GM18870 (cell line): ENCODE measurements at regions not wholly inside any gene's neighbourhood (a gene's known extent, or its start where the extent isn't known, plus 50 kb on each side); places are given as distances from the start of the nearest gene placed in this dataset.
A peak's percentile ranks its signal among the peaks of the same experiment; 100 is the strongest.
"Not testable (repeated sequence)": the region's sequence is repeated elsewhere in the genome, so short reads cannot be mapped to it uniquely, and the experiment has no call there.

Experiments used
- ATAC-seq: cut with Tn5 transposase; IDR thresholded peaks from one replicate; pipeline ENCODE4 v1.9.1; 2021; ENCODE audit warnings: moderate library complexity; ENCODE audit not compliant: unreplicated experiment

DNA sequence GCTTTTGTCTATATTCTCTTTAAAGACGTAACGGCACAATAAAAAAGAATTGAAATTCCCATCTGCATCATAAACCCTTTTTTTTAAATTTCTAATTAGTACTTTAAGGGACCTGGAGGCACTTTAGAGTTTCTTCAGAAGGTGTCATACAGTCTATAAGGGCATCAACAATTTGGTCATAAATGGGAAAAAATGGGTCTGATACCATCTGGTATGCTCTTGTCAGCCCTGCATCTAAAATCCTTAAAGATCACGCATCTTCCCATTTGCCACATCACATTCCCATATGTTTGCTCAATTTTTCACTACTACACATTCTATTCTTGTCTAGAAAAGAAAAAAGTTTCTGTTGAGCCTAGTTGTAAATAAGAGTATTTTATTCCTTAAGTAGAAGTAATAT lies 53.8 kb downstream of the COX7C start:
- ATAC-seq: no peak

DNA sequence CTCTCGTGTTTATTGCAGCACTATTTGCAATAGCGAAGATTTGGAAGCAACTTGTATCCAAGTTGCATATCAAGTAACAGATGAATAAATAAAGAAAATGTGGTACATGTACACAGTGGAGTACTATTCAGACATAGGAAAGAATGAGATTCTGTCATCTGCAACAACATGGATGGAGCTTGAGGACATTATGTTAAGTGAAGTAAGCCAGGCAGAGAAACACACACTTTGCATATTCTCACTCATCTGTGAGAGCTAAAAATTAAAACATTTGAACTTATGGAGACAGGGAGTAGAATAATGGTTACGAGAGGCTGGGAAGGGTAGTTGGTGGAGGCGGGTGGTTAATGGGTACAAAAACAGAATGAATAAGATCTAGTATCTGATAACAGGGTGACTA lies 56.3 kb downstream of the COX7C start:
- ATAC-seq: no peak

DNA sequence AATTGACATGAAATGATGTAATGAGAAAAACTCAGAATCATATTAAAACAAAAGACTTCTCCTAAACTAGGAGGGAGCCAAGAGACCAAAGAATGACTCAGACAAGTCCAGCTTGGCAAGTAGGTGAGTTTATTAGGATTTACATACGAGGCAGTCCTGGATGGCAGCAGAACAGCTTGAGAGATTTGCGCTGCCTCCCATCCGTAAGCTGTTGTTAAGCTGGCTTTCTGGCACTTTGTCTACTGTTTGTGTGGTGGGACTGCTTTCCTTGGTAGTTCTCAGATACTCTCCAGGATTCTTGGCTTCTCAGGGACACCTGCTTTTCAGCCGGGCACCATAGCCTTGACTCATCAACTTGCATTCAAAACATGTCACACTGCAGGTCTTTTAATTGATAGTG lies 57.6 kb downstream of the COX7C start:
- ATAC-seq: no peak

DNA sequence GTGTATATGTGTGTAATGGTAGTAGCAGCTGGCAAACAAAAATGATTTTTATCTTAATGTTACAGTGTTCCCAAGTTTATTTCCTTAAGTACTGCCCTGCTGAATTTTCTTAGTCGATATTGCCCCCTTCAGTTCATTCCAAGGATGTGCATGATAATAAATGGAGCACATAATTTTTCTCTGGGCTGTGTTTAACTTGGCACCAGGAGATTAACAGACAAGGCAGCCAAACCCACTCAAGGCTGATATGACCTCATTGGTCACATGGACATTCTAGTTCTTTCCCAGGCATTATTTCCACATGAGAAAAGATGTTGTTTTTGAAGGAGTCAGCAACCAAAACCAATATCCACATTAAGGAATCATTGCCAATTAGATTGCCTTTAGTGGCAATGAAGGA lies 61.8 kb downstream of the COX7C start:
- peak; percentile 86 for ATAC-seq

DNA sequence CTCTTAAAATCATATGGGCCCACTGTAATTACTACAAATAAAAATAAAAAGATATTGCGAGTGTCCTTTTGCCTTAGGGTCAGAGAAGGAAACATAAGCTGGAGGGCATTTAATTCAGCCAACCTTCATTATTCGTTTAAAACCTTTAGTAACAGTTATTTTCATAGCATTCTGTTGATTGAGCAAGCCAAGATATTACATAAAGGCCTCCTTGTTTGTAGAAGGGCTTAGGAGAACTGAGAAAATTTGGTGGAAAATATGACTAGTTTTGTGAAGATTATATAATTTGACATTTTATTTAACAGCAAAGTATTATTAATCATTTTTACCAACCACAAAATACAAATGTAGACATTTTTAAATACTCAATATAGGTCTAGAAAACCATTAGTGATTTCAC lies 62.2 kb downstream of the COX7C start:
- no peak for ATAC-seq

DNA sequence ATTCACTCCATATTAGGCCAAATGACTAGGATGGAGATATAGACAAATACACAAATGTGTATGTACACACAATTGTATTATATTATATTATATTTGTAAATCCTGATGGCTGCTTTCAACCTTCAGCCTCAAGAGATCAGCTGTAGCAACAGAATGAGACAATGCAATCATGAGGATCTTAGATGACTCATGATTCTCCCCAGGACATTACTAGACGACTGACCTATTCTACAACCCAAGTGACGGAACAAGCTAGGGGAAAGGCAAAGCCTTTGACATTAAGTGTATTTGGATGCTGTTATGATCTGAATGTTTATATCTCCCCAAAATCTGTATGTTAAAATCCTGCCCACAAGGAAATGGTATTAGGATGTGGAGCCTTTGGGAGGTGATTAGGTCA lies 66.5 kb downstream of the COX7C start:
- no peak for ATAC-seq

DNA sequence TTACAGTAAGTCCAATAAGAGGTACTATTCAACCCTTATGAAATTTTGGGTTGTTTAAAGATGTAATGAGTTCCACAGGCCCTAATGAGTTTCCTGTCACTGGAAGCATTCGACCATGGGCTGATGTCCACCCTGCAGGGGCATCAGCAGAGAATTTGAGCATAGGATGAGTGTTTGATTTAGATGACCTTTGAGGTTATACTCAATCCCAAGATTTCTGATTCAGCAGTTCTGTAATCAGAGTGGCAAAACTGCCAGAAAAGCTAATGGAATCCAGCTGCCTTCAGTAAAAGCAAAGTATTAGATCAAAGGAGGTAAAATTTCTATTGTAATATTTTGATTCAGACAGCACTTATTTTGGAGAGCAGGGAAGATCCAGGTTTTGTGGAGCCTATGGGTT lies 68.3 kb downstream of the COX7C start:
- no peak for ATAC-seq

DNA sequence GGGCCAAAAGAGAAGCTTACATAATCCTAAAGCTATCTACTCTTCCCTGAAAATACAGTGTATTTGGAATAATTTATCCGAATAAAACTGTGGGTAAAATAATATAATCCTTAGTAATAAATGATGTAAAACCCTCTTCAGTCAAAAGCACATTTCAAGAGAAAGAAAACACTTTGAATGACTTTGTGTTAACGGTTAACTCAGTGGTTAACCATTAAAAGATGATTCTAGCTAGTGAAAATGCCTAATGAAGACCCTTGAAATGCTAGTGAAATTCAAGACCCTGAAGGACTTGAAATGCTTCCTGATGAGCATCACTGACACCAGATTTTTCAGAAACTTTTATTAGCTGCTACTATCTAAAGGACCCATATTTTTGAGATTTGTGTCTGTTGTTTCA lies 70.7 kb downstream of the COX7C start:
- ATAC-seq: no peak

DNA sequence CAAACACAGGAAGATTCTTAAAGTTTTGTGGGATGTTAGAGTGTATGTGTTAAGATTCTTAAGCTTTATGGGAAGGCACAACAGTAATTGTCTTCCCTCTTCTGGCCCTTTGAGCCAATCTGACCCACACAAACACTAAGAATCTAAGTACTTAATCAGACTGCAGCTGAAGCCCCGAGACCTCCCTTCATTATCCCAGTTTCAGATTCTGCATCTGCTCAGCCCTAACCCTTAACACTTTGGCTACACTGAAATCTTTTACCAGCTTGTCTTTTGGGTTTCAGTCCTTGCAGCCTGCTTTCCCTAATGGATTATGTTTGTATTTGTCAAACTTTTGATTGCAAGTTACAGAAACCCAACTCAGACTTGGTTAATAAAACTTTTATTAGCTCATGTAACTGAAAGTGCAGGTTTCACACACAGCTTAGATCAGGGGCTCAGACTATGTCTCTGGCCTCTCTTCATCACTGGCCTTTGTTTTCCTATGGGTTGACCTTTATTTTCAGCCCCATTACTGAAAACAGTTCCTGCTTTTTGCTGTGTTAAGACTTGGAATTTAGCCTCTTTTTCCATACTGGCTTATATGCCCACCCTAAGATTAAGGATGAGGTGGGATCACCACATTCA lies 71.5 kb downstream of the COX7C start:
- no peak for ATAC-seq

DNA sequence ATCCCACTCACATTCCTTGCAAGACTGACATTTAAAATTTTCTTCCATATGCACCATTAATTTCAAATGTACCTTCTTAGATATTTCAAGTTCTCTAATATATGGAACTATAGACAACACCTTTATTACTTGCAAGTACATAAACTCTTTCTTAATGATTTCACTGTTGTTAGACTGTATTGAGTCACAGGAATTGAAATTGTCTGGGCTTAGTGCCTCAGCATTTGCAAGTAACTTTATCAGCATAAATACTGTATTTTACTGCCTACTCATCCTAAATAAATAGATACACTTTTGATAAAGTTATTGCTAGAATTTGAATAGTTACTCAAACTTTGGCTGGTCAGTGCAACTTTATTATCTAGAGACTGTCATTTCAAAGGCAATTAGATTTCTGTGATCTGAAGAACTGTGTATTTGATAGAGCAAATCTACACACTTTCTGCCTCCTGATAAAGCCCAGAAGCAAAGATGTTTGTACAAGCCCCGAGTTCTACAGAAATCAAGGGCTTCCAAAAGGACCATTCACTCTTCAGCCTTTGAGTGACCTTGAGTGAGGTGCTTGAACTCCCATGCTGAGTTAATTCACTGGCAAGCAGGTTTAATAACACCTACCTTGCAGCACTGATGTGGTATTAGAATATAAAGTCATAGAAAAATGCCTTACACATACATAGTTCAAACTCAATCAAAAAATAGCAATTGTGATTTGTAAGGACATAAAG lies 91.6 kb downstream of the COX7C start:
- no peak for ATAC-seq

DNA sequence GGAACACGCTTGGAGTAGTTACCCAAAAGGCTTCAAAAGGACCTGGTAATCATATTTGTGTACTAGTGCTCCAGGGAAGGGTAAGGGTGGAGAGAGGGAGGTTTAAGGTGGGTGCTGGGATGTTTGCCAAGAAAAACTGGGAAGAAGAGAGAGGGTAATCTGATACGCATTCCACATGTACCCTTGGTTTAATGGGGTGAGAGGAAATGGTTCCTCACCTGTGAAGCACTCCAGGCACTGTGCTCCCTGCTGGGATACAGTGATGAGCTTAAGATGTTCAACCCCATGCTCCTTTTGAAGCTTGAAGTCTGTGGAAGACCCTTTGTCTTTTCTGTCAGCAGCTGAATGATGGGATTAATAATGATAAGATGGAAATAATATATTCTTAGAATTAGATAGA lies 98.4 kb downstream of the COX7C start:
- no peak for ATAC-seq

DNA sequence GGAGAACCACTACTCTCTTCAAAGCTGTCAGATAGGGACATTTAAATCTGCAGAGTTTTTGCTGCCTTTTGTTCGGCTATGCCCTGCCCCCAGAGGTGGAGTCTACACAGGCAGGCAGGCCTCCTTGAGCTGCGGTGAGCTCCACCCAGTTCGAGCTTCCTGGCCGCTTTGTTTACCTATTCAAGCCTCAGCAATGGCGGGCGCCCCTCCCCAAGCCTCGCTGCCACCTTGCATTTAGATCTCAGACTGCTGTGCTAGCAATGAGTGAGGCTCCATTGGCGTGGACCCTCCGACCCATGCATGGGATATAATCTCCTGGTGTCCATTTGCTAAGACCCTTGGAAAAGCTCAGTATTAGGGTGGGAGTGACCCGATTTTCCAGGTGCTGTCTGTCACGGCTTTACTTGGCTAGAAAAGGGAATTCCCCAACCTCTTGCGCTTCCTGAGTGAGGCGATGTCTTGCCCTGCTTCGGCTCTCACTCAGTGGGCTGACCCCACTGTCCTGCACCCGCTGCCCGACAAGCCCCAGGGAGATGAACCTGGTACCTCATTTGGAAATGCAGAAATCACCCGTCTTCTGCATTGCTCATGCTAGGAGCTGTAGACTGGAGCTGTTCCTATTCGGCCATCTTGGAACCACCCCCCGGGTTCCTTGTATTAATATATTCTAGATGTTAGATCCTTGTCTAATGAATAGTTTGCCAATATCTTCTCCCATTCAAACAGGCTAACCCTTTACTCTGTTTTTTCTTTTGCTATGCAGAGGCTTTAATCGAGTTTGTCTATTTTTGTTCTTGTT lies 113.8 kb downstream of the COX7C start:
- ATAC-seq: not testable (repeated sequence)

DNA sequence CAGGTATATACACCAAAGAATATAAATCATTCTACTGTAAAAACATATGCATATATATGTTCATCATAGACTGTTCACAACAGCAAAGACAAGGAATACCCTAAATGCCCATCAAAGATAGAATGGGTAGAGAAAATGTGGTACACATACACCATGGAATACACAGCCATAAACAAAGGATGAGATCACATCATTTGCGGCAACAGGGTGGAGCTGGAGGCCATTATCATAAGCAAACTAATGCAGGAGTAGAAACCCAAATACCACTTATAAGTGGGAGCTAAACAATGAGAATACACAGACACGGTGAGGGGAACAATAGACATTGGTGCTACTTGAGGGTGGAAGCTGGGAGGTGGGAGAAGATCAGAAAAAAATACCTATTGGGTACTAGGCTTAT lies 117.6 kb downstream of the COX7C start:
- ATAC-seq: no peak

DNA sequence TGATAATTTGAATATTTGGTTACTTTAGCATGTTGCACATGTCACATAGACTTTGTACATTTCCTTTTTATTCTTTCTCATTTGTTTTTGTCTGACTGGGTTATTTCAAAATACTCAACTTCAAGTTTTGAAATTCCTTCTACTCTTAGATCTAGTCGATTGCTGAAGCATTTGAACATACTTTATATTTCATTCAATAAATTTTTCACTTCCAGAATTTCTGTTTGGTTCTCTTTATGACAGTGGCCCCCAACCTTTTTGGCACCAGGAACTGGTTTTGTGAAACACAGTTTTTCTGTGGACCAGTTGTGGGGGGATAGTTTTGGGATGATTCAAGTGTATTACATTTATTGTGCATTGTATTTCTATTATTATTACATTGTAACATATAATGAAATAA lies 119.8 kb downstream of the COX7C start:
- ATAC-seq: no peak

DNA sequence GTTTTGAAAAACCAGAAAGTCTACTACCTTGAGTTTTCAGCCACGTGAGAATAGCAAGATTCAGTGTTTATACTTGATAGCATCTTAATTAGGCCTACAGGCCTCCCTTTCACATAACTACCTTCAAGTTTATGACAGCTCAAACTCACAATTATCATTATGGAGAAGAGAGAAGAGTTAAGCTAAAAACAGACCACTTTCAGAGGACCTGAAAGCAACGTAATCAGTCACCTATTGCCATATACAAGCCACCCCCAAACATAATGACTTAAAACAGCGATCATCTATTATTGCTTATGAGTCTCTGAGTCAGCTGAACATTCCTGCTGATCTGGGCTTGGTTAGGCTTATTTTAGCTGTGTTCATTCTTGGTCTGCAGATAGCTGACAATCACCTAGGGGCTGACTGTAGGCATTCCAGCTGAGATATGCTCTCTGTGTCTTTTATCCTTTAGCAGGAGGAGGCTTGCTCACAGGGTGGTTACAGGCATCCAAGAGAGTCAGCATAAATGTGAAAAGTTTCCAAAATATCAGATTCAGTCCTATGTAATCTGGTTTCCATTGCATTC lies 130.9 kb downstream of the COX7C start:
- peak; percentile 48 for ATAC-seq

DNA sequence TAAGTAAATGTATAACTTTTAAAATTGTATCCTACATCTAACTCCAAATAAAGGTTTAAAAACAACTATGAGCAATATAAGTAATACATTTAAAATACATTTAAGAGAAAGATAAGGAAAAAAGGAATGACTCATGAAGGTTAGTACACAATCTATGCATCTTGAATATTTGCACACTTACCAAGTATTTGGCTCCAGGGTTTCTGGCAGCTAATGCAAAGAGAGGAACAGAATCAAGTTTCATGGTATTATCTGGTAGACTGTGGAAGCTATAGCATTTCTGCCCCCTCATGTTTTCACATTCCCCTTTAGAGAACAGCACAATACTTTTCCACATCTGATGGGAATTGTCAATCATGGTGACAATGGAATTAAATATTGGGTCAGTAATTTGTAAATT lies 132.1 kb downstream of the COX7C start:
- no peak for ATAC-seq

DNA sequence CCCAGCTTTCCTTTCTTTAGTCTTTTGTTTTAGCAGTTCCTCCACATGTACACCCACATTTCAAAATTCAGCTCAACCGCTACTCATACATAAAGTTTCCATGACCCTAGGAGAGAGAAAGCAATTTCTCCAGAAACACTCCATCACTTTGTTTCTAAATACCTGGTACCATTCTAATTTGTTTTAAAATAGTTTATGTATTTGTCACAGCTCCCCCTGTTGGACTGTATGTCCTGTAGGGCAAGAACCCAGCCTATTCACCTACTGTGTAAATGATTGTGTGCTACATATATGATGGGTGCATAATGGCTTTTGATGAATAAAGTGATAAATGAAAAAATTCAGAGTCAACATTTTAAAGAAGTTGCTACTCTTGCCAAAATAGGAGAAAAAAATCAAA lies 139.1 kb downstream of the COX7C start:
- no peak for ATAC-seq

DNA sequence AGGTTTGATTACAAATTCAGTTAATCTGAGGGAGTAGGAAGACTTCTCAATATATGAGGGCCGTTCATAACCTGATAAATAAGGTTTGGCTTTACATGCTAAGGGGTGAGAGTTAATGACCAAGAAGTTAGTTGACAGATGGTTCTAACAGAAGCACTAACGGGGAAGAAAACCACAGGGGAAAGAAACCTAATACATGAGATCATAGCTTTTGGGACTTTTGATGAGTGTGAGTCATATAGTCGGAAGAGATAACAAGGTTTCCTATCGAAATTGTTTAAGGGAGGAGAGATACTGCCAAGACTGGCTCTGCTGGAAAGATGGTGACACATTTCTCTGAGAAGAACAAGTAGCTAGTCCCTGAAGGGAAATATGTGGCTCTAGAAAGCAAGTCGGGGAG lies 140.1 kb downstream of the COX7C start:
- ATAC-seq: no peak

DNA sequence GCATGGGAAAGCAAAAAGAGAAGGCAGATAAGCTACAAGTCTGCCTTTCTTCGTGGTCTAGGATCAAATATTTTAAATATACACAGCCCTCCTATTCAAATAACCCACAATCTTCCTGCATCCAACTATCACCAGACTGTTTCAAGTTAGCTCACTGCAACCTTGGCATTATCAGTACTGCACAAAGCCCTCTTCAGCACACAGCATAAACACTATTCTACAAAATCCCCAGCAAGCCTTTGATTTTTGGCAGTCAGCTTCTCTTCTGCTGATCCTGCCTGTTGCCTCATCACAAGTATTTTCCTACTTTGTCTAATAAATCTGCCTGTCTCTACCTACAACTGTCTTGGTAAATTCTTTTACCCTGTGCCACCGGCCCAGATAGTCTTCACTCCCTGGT lies 142.9 kb downstream of the COX7C start:
- ATAC-seq: no peak

DNA sequence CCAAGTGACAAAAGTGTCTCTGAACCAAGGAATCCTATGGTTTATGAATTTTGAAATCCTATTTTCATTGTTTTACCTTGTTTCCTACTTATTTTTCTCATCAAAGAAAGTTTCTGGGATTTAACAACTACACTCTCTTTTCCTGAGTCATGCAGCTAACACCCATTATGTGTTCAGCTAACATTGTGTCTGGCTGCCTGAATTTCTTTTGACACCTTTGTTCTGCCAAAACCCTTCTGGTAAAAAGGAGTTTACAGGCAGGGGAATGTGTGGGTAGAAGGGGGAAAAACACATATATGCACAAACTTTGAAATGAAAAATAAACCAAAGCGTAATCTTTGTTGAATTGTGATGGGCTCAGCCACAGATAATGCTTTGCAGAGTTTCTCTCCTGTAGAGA lies 146.2 kb downstream of the COX7C start:
- no peak for ATAC-seq

DNA sequence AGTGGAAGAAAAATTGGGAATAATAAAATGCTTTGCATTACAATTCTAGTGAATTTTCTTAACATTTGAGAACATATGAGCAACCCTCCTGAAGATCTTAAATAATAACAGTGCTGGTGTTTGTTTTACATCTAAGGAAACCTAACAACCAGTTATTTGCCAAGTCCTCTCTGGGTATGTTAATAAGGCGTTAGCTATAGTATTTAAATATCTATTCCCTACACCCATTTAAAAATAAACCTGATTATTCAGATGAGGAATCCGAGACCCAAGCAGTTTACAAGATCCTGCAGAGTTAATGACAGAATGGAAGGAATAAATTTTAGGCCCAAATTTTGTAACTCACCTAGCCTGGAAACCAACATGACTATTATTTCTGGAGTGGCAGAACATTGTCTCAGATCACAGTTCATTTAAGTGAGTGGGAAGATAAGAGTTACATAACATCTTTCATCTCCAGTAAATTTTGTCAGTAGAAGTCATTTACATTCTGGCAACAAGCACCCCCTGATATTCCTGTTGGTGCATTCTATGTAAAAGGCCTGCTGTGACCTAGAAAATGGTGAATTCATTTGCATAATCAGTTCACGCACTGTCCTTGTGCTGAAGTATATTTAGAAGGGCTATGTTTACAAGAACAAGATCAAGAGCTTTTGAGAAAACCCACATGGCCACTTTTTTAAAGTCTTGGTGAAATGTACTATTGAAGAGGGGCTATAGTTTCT lies 148.2 kb downstream of the COX7C start:
- ATAC-seq: no peak
